A549 (cell line): ENCODE measurements at regions not wholly inside any gene's neighbourhood (a gene's known extent, or its start where the extent isn't known, plus 50 kb on each side); places are given as distances from the start of the nearest gene placed in this dataset.

Experiments used
- CTCF ChIP-seq: fragments of >200 bp; sonication (Bioruptor Twin); formaldehyde crosslinking; IDR thresholded peaks from 3 replicates; pipeline ENCODE4 v1.5.1; 2016
- ELK1 ChIP-seq: fragments of 150-350 bp; IDR thresholded peaks from 2 replicates; pipeline ENCODE4 v1.6.1; 2014; ENCODE audit warnings: low read depth, mild to moderate bottlenecking, low read length
- EP300 ChIP-seq, 2 experiments: fragments of >200 bp; sonication (Bioruptor Twin); formaldehyde crosslinking; IDR thresholded peaks; 2 replicates in 1 of 2; 3 replicates in 1 of 2; pipeline ENCODE4 v1.6.1; 2016 to 2017
- ESRRA ChIP-seq: fragments of 150-350 bp; IDR thresholded peaks from 2 replicates; pipeline ENCODE4 v1.6.1; 2014; ENCODE audit warnings: mild to moderate bottlenecking, low read length, borderline replicate concordance
- FOSB ChIP-seq: fragments of 250-450 bp; sonication (Bioruptor Pico); IDR thresholded peaks from 2 replicates; pipeline ENCODE4 v1.5.0; 2020; ENCODE audit warnings: mild to moderate bottlenecking, moderate library complexity
- HES2 ChIP-seq: fragments of >200 bp; sonication (Bioruptor Twin); formaldehyde crosslinking; IDR thresholded peaks from 2 replicates; pipeline ENCODE4 v1.6.1; 2016
- HOXB13 ChIP-seq: fragments of 250-450 bp; sonication (Bioruptor Pico); IDR thresholded peaks from 2 replicates; pipeline ENCODE4 v1.5.0; 2020; ENCODE audit warnings: low read depth, mild to moderate bottlenecking, moderate library complexity
- MAX ChIP-seq: IDR thresholded peaks from 2 replicates; pipeline ENCODE4 v1.6.1; 2012
- NPAS2 ChIP-seq: fragments of 250-450 bp; sonication (Bioruptor Pico); IDR thresholded peaks from 2 replicates; pipeline ENCODE4 v1.8.0; 2022; ENCODE audit warnings: mild to moderate bottlenecking, moderate library complexity, borderline replicate concordance
- NR3C1 ChIP-seq: fragments of >200 bp; sonication (Bioruptor Twin); formaldehyde crosslinking; IDR thresholded peaks from 3 replicates; pipeline ENCODE4 v1.6.1; 2017
- POLR2A ChIP-seq: IDR thresholded peaks from 2 replicates; pipeline ENCODE4 v1.6.1; 2012; ENCODE audit warnings: mild to moderate bottlenecking, low read length
- RAD21 ChIP-seq, 2 experiments: fragments of >200 bp in 1 of 2; sonication (Bioruptor Twin) in 1 of 2; formaldehyde crosslinking in 1 of 2; IDR thresholded peaks in 1 of 2; conservative IDR thresholded peaks in 1 of 2; 2 replicates in 1 of 2; 3 replicates in 1 of 2; pipeline ENCODE4 v1.6.1; 2012 to 2018; ENCODE audit warnings: inconsistent platforms in 1 of 2
- USF2 ChIP-seq: fragments of 450-650 bp; IDR thresholded peaks from 2 replicates; pipeline ENCODE4 v1.6.1; 2014; ENCODE audit warnings: antibody characterized with exemption

GRCh38 chr13:63435667-63436324 is 2020.1 kb upstream of the PCDH20 start:
- no peak for TF ChIP-seq RAD21 (conservative IDR thresholded peaks at IDR 0.05 in 1 of 2, IDR thresholded peaks at IDR 0.05 in 1 of 2)
- no peak for TF ChIP-seq HES2
- TF ChIP-seq CTCF: no peak
- no peak for TF ChIP-seq MAX
- TF ChIP-seq POLR2A: no peak
- TF ChIP-seq ESRRA: no peak
- TF ChIP-seq NPAS2: no peak
- TF ChIP-seq ELK1: no peak
- no peak for TF ChIP-seq FOSB
- TF ChIP-seq EP300 (IDR thresholded peaks at IDR 0.05): peak in 1 of 2 experiments; percentile 52; a peak in 1 of 5 replicates
- no peak for TF ChIP-seq USF2
- no peak for TF ChIP-seq HOXB13 (CRISPR knock-in tag)
- no peak for TF ChIP-seq NR3C1
